Left lung (tissue), 4 donors: ENCODE measurements at regions not wholly inside any gene's neighbourhood (a gene's known extent, or its start where the extent isn't known, plus 50 kb on each side); places are given as distances from the start of the nearest gene placed in this dataset.

Experiments used
- ATAC-seq: fragments of 200-7000 bp; cut with Tn5 transposase; one replicate; pipeline ENCODE4 v1.9.1; 2020; ENCODE audit warnings: moderate library complexity
- DNase-seq, 4 donors: peaks; one replicate each; pipeline ENCODE4 v3.0.0-alpha.2; 2013 to 2020
- H3K27ac ChIP-seq, 2 donors: fragments of 200-600 bp; sonication (generic) in 1 of 2; one replicate each; pipeline versions ENCODE4 v1.5.0 to v1.8.0; 2020 to 2021
- H3K27me3 ChIP-seq, 2 donors: fragments of 200-600 bp; sonication (generic) in 1 of 2; one replicate each; pipeline versions ENCODE4 v1.5.0 to v1.8.0; 2020 to 2021
- H3K36me3 ChIP-seq, 2 donors: fragments of 200-600 bp; sonication (generic) in 1 of 2; one replicate each; pipeline versions ENCODE4 v1.5.0 to v1.8.0; 2020 to 2021
- H3K4me1 ChIP-seq, 2 donors: fragments of 200-600 bp; one replicate each; pipeline ENCODE4 v1.8.0; 2021
- H3K4me3 ChIP-seq, 2 donors: fragments of 200-600 bp; sonication (generic) in 1 of 2; one replicate each; pipeline versions ENCODE4 v1.5.0 to v1.8.0; 2020 to 2021; ENCODE audit warnings: mild to moderate bottlenecking in 1 of 2
- H3K9me3 ChIP-seq, 2 donors: fragments of 200-600 bp; sonication (generic) in 1 of 2; one replicate each; pipeline versions ENCODE4 v1.5.0 to v1.8.0; 2020 to 2021
- intact Hi-C, 2 donors: fragments of 100-400 bp; cut with DNase I; formaldehyde crosslinking; loops; one replicate each; pipeline versions ENCODE4 v1.11.2 to v1.14.2; 2022
- TF ChIP-seq, protein P1 (sequence below), 2 donors: fragments of 200-600 bp; sonication (generic) in 1 of 2; IDR thresholded peaks; one replicate each; pipeline versions ENCODE4 v1.5.0 to v1.8.0; 2021; ENCODE audit warnings: antibody characterized with exemption in 2 of 2
- donor health status: DM: no; HTN: yes; CAD: no.
- donor health status: DM: no; HTN: no; CAD: no.

DNA sequence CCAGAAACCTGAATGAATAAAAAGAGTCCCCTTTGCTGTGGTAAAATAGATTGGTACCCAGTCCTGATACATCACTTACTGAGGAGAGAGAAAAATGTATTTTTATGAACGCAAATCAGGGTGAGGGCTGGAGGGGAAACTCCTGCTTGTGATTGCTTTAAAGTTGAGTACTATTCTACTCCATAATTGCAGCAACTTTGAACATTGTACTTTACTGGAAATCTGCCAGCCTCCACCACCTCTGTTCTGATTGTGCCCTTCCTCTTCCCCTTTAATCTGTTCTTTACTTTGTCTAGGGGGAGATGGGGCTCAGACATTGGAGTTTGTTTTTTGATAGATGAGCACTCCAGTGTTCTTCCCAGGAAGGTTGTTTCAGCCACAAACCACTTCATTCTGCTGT is 81.9 kb downstream of the C3orf38 start:
- ATAC-seq (no peak), DNase-seq (no peak)
- intact Hi-C loops = no loop called here
- Histone ChIP-seq H3K27me3 (no peaks in the 10 kb centered on the region), H3K9me3 (no peaks in the 10 kb centered on the region), H3K36me3 (no peaks in the 10 kb centered on the region), H3K4me3 (no peak overlapping the region), H3K4me1 (no peaks in the 10 kb centered on the region), H3K27ac (no peak overlapping the region)
- TF ChIP-seq, protein P1, sequence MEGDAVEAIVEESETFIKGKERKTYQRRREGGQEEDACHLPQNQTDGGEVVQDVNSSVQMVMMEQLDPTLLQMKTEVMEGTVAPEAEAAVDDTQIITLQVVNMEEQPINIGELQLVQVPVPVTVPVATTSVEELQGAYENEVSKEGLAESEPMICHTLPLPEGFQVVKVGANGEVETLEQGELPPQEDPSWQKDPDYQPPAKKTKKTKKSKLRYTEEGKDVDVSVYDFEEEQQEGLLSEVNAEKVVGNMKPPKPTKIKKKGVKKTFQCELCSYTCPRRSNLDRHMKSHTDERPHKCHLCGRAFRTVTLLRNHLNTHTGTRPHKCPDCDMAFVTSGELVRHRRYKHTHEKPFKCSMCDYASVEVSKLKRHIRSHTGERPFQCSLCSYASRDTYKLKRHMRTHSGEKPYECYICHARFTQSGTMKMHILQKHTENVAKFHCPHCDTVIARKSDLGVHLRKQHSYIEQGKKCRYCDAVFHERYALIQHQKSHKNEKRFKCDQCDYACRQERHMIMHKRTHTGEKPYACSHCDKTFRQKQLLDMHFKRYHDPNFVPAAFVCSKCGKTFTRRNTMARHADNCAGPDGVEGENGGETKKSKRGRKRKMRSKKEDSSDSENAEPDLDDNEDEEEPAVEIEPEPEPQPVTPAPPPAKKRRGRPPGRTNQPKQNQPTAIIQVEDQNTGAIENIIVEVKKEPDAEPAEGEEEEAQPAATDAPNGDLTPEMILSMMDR (IDR thresholded peaks at IDR 0.05) = no peak

DNA sequence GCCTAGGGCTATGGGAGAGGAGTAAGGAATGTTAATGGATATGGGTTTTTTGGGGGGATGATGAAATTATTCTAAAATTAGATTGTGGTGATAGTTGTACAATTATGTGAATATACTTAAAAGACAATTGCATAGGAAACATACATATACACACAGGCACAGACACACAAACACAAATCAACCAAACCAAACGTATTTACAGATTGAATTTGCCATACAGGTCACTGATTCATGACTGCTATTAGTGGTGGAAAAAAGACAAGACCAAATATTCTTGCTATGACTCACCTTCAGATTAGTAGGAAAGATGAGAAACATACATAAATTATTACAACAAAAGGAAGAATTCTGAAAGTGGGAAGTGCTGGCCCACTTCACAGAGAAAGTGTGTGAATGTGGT is 85.3 kb downstream of the C3orf38 start:
- TF ChIP-seq, protein P1 (IDR thresholded peaks at IDR 0.05) = no peak
- no peaks in the 10 kb centered on the region for H3K27me3 ChIP-seq
- no peak for DNase-seq
- H3K4me3 ChIP-seq = no peak overlapping the region
- intact Hi-C loops = no loop called here
- H3K27ac ChIP-seq = no peak overlapping the region
- no peak for ATAC-seq
- no peaks in the 10 kb centered on the region for H3K36me3 ChIP-seq
- no peaks in the 10 kb centered on the region for H3K4me1 ChIP-seq
- no peaks in the 10 kb centered on the region for H3K9me3 ChIP-seq

DNA sequence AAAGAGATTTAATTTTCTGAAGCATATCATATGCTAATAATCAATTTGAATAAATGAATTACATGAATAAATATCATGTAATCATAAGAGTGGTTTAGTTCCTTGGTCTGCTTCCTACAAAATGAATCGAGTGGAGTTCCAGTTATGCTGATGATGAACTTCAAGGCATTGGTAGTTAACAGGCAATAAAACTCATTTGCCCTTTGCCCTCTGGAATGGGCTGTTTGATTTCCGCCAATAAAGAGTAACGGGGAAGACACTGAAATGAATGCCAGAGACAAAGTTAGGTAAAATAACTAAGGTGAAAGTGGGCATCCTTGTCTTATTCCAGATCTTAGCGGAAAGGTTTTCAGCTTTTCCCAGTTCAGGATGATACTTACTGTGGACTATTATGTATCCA is 90.1 kb downstream of the C3orf38 start:
- ATAC-seq (no peak), DNase-seq (no peak)
- Histone ChIP-seq H3K27me3 (no peaks in the 10 kb centered on the region), H3K27ac (no peak overlapping the region), H3K4me3 (no peak overlapping the region), H3K36me3 (no peaks in the 10 kb centered on the region), H3K9me3 (peaks cover 0 to 10% of the 10 kb centered on the region in 2 donors), H3K4me1 (no peaks in the 10 kb centered on the region)
- TF ChIP-seq, protein P1 (IDR thresholded peaks at IDR 0.05) = no peak
- intact Hi-C loops = no loop called here

GRCh38 chr3:88248658-88249057 is 98.9 kb downstream of the C3orf38 start:
- H3K9me3 ChIP-seq = peaks cover 0 to 10% of the 10 kb centered on the region in 2 donors
- DNase-seq = no peak
- ATAC-seq = no peak
- TF ChIP-seq, protein P1 (IDR thresholded peaks at IDR 0.05) = no peak
- no peaks in the 10 kb centered on the region for H3K36me3 ChIP-seq
- intact Hi-C loops = no loop called here
- no peak overlapping the region for H3K27ac ChIP-seq
- no peak overlapping the region for H3K4me3 ChIP-seq
- no peaks in the 10 kb centered on the region for H3K27me3 ChIP-seq
- no peaks in the 10 kb centered on the region for H3K4me1 ChIP-seq

- H3K27me3 ChIP-seq = no peaks in the 10 kb centered on the region
- H3K36me3 ChIP-seq = no peaks in the 10 kb centered on the region
- no peaks in the 10 kb centered on the region for H3K4me1 ChIP-seq
- ATAC-seq (no peak), DNase-seq (no peak)
- H3K27ac ChIP-seq = no peak overlapping the region
- H3K9me3 ChIP-seq = no peaks in the 10 kb centered on the region
- TF ChIP-seq, protein P1 (IDR thresholded peaks at IDR 0.05) = no peak
- intact Hi-C loops = no loop called here
- no peak overlapping the region for H3K4me3 ChIP-seq
Measured at GRCh38 chr3:88259045-88259444, 109.3 kb downstream of the C3orf38 start.
